ENCODE measurements at regions not wholly inside any gene's neighbourhood (a gene's known extent, or its start where the extent isn't known, plus 50 kb on each side); places are given as distances from the start of the nearest gene placed in this dataset.

GRCh38 chr6:55117267-55117666 lies 57.0 kb upstream of the HCRTR2 start:
- TF ChIP-seq CTCF (conservative IDR thresholded peaks at IDR 0.05; ENCODE audit: low read length) (no peak), EZH2phosphoT487 (IDR thresholded peaks at IDR 0.05; ENCODE audit: borderline replicate concordance, low read depth, low read length) (no peak)
